ENCODE measurements at regions not wholly inside any gene's neighbourhood (a gene's known extent, or its start where the extent isn't known, plus 50 kb on each side); places are given as distances from the start of the nearest gene placed in this dataset.

GRCh38 chr1:34621916-34622315, 132.9 kb upstream of the GJB5 start:
- DNase-seq (ENCODE audit: low spot score): no peak
- intact Hi-C loops (cut with DNase I): no loop called here

- no peak for DNase-seq (ENCODE audit: low spot score)
- intact Hi-C loops (cut with DNase I): no loop called here
Observed at GRCh38 chr1:34625521-34626015, 129.3 kb upstream of the GJB5 start.

GRCh38 chr1:34627465-34628240, 127.2 kb upstream of the GJB5 start:
- no peak for DNase-seq (ENCODE audit: low spot score)
- intact Hi-C loops (cut with DNase I): no loop called here

GRCh38 chr1:34631126-34631525, 123.7 kb upstream of the GJB5 start:
- DNase-seq (ENCODE audit: low spot score): no peak
- intact Hi-C loops (cut with DNase I): no loop called here

GRCh38 chr1:34639701-34640100, 115.1 kb upstream of the GJB5 start:
- intact Hi-C loops (cut with DNase I): no loop called here
- no peak for DNase-seq (ENCODE audit: low spot score)

- DNase-seq (ENCODE audit: low spot score): no peak
- intact Hi-C loops (cut with DNase I): no loop called here
Observed at GRCh38 chr1:34640654-34641401, 114.0 kb upstream of the GJB5 start.

GRCh38 chr1:34642679-34643078, 112.2 kb upstream of the GJB5 start:
- no peak for DNase-seq (ENCODE audit: low spot score)
- intact Hi-C loops (cut with DNase I): no loop called here

- intact Hi-C loops (cut with DNase I): no loop called here
- DNase-seq (ENCODE audit: low spot score): no peak
Observed at GRCh38 chr1:34645109-34645688, 109.6 kb upstream of the GJB5 start.

GRCh38 chr1:34645919-34646318, 108.9 kb upstream of the GJB5 start:
- no peak for DNase-seq (ENCODE audit: low spot score)
- intact Hi-C loops (cut with DNase I): no loop called here

- no peak for DNase-seq (ENCODE audit: low spot score)
- intact Hi-C loops (cut with DNase I): no loop called here
Observed at GRCh38 chr1:34648501-34648900, 106.3 kb upstream of the GJB5 start.

- no peak for DNase-seq (ENCODE audit: low spot score)
- intact Hi-C loops (cut with DNase I): loop anchor here in 1 of 2 donors (10.0 kb wide), 1 partner anchor 575 kb away; no protein-coding TSS in a partner anchor
Observed at GRCh38 chr1:34650090-34650489, 104.8 kb upstream of the GJB5 start.

GRCh38 chr1:34650800-34651199, 104.0 kb upstream of the GJB5 start:
- DNase-seq (ENCODE audit: low spot score): no peak
- intact Hi-C loops (cut with DNase I): loop anchor here in 1 of 2 donors (10.0 kb wide), 1 partner anchor 574 kb away; no protein-coding TSS in a partner anchor

- intact Hi-C loops (cut with DNase I): loop anchor here in 1 of 2 donors (10.0 kb wide), 1 partner anchor 572 kb away; no protein-coding TSS in a partner anchor
- no peak for DNase-seq (ENCODE audit: low spot score)
Observed at GRCh38 chr1:34653110-34653509, 101.7 kb upstream of the GJB5 start.

GRCh38 chr1:34655206-34655874, 99.5 kb upstream of the GJB5 start:
- DNase-seq (ENCODE audit: low spot score): no peak
- intact Hi-C loops (cut with DNase I): loop anchor here in 1 of 2 donors (10.0 kb wide), 1 partner anchor 569 kb away; no protein-coding TSS in a partner anchor

GRCh38 chr1:34655875-34656240, 99.0 kb upstream of the GJB5 start:
- no peak for DNase-seq (ENCODE audit: low spot score)
- intact Hi-C loops (cut with DNase I): loop anchor here in 1 of 2 donors (10.0 kb wide), 1 partner anchor 569 kb away; no protein-coding TSS in a partner anchor

GRCh38 chr1:34656299-34656698, 98.5 kb upstream of the GJB5 start:
- intact Hi-C loops (cut with DNase I): loop anchor here in 1 of 2 donors (10.0 kb wide), 1 partner anchor 569 kb away; no protein-coding TSS in a partner anchor

GRCh38 chr1:34656731-34657130, 98.1 kb upstream of the GJB5 start:
- intact Hi-C loops (cut with DNase I): loop anchor here in 1 of 2 donors (10.0 kb wide), 1 partner anchor 568 kb away; no protein-coding TSS in a partner anchor
- DNase-seq (ENCODE audit: low spot score): no peak

More at GRCh38 chr1:34656299-34656698, 98.5 kb upstream of the GJB5 start:
- no peak for DNase-seq (ENCODE audit: low spot score)

- intact Hi-C loops (cut with DNase I): loop anchor here in 1 of 2 donors (10.0 kb wide), 1 partner anchor 568 kb away; no protein-coding TSS in a partner anchor
- DNase-seq (ENCODE audit: low spot score): no peak
Observed at GRCh38 chr1:34657266-34657665, 97.6 kb upstream of the GJB5 start.

- intact Hi-C loops (cut with DNase I): loop anchor here in 1 of 2 donors (10.0 kb wide), 1 partner anchor 567 kb away; no protein-coding TSS in a partner anchor
- DNase-seq (ENCODE audit: low spot score): no peak
Observed at GRCh38 chr1:34657849-34658248, 97.0 kb upstream of the GJB5 start.

Data from posterior vena cava (tissue), 2 donors.